ENCODE measurements at regions not wholly inside any gene's neighbourhood (a gene's known extent, or its start where the extent isn't known, plus 50 kb on each side); places are given as distances from the start of the nearest gene placed in this dataset.

DNA sequence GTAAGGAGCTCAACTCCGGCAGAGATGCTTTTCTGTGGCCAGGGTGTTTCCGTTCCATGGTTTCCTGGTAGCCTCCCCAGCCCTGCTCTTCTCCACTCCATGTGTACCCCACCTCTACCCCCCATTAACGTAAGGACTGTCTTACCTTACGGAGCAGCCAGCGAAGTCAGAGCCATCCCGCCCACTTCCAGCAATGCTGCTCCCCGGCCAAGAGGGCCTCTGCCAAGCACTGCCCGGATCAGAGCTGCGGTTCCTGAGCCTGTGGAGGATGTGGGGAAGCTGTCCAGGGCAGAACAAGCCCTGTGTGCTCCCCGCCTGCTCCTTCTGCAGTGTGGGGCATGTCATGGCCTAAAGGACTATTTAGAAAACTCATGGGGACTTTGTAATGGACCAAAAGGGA lies 261.2 kb downstream of the GADD45G start:
- intact Hi-C loops (cut with micrococcal nuclease; ENCODE audit: unreplicated experiment) (no loop called here), in situ Hi-C loops (cut with MboI) (no loop called here)
- H3K9ac ChIP-seq (ENCODE audit: control insufficient read depth, insufficient read depth, low read length) = no peak overlapping the region
- SMC1A ChIA-PET (ENCODE audit: uncharacterized antibody, unreplicated experiment) = interaction anchor here (0.9 kb wide), 1 partner anchor 50 kb away, joined by 4 read pairs; no protein-coding TSS in a partner anchor
- TF ChIP-seq ZNF274 (IDR thresholded peaks at IDR 0.05; ENCODE audit: insufficient read depth, insufficient read length) (no peak), CBFB (IDR thresholded peaks at IDR 0.05; ENCODE audit: low read depth) (no peak), SIX5 (IDR thresholded peaks at IDR 0.05; ENCODE audit: low read depth, low read length, severe bottlenecking) (no peak), MEF2A (IDR thresholded peaks at IDR 0.05; ENCODE audit: insufficient read depth, low read depth, low read length) (no peak), NFYB (IDR thresholded peaks at IDR 0.05; ENCODE audit: insufficient read depth, low read depth, low read length) (no peak), SIN3A (IDR thresholded peaks at IDR 0.05; ENCODE audit: low read depth, low read length) (no peak), SREBF1 (IDR thresholded peaks at IDR 0.05; ENCODE audit: low read length) (no peak)
- TF ChIP-seq, protein P1, sequence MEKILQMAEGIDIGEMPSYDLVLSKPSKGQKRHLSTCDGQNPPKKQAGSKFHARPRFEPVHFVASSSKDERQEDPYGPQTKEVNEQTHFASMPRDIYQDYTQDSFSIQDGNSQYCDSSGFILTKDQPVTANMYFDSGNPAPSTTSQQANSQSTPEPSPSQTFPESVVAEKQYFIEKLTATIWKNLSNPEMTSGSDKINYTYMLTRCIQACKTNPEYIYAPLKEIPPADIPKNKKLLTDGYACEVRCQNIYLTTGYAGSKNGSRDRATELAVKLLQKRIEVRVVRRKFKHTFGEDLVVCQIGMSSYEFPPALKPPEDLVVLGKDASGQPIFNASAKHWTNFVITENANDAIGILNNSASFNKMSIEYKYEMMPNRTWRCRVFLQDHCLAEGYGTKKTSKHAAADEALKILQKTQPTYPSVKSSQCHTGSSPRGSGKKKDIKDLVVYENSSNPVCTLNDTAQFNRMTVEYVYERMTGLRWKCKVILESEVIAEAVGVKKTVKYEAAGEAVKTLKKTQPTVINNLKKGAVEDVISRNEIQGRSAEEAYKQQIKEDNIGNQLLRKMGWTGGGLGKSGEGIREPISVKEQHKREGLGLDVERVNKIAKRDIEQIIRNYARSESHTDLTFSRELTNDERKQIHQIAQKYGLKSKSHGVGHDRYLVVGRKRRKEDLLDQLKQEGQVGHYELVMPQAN (conservative IDR thresholded peaks at IDR 0.05) = no peak
- TF ChIP-seq, protein P2, sequence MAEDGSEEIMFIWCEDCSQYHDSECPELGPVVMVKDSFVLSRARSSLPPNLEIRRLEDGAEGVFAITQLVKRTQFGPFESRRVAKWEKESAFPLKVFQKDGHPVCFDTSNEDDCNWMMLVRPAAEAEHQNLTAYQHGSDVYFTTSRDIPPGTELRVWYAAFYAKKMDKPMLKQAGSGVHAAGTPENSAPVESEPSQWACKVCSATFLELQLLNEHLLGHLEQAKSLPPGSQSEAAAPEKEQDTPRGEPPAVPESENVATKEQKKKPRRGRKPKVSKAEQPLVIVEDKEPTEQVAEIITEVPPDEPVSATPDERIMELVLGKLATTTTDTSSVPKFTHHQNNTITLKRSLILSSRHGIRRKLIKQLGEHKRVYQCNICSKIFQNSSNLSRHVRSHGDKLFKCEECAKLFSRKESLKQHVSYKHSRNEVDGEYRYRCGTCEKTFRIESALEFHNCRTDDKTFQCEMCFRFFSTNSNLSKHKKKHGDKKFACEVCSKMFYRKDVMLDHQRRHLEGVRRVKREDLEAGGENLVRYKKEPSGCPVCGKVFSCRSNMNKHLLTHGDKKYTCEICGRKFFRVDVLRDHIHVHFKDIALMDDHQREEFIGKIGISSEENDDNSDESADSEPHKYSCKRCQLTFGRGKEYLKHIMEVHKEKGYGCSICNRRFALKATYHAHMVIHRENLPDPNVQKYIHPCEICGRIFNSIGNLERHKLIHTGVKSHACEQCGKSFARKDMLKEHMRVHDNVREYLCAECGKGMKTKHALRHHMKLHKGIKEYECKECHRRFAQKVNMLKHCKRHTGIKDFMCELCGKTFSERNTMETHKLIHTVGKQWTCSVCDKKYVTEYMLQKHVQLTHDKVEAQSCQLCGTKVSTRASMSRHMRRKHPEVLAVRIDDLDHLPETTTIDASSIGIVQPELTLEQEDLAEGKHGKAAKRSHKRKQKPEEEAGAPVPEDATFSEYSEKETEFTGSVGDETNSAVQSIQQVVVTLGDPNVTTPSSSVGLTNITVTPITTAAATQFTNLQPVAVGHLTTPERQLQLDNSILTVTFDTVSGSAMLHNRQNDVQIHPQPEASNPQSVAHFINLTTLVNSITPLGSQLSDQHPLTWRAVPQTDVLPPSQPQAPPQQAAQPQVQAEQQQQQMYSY (CRISPR knock-in tag; IDR thresholded peaks at IDR 0.05) = no peak
- TF ChIP-seq, protein P3, sequence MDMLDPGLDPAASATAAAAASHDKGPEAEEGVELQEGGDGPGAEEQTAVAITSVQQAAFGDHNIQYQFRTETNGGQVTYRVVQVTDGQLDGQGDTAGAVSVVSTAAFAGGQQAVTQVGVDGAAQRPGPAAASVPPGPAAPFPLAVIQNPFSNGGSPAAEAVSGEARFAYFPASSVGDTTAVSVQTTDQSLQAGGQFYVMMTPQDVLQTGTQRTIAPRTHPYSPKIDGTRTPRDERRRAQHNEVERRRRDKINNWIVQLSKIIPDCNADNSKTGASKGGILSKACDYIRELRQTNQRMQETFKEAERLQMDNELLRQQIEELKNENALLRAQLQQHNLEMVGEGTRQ (IDR thresholded peaks at IDR 0.05; ENCODE audit: borderline replicate concordance, low read depth, low read length) = no peak
- no peak overlapping the region for H3K4me3 ChIP-seq
- H3K4me2 ChIP-seq (ENCODE audit: control insufficient read depth, insufficient read depth) = no peak overlapping the region
- POLR2A ChIA-PET = no interaction called here
- H3K27ac ChIP-seq (ENCODE audit: control insufficient read depth, insufficient read depth) = no peak overlapping the region
- no peaks in the 10 kb centered on the region for H3K27me3 ChIP-seq (replicated peaks in 1 of 2; ENCODE audit: control insufficient read depth in 2 of 2, insufficient read depth in 2 of 2, low read length in 1 of 2)
- H2AFZ ChIP-seq (ENCODE audit: control insufficient read depth, low read depth, low read length) = no peak overlapping the region
- no peaks in the 10 kb centered on the region for H3K36me3 ChIP-seq (ENCODE audit: control insufficient read depth in 2 of 2, insufficient read depth in 2 of 2, low read length in 1 of 2)
- RAD21 ChIA-PET (ENCODE audit: unreplicated experiment) = no interaction called here
- ATAC-seq (no peak), FAIRE-seq (no peak), DNase-seq (ENCODE audit: low read depth, low spot score) (no peak)
- H3K4me1 ChIP-seq (ENCODE audit: control insufficient read depth, insufficient read depth, low read length) = no peaks in the 10 kb centered on the region
- BruUV-seq (replicated peaks) = no TSS peak
- CTCF ChIA-PET = interaction anchor here (0.6 kb wide), 1 partner anchor 343 kb away, joined by 3 read pairs; no protein-coding TSS in a partner anchor
- no peaks in the 10 kb centered on the region for H3K79me2 ChIP-seq (ENCODE audit: control insufficient read depth, insufficient read depth, low read length)
- no peaks in the 10 kb centered on the region for H4K20me1 ChIP-seq (ENCODE audit: control insufficient read depth, insufficient read depth)
- no peaks in the 10 kb centered on the region for H3K9me3 ChIP-seq (replicated peaks; ENCODE audit: control insufficient read depth, insufficient read depth, low read length)
- 56% methylated on average over 10 of the region's 10 CpGs for WGBS (ENCODE audit: insufficient coverage, insufficient replicate concordance, low lambda C conversion rate, missing lambda C conversion rate)
